Activated CD8-positive, alpha-beta T cell treated with anti-CD3 and anti-CD28 coated beads for 36 hours (primary cell): ENCODE measurements at regions not wholly inside any gene's neighbourhood (a gene's known extent, or its start where the extent isn't known, plus 50 kb on each side); places are given as distances from the start of the nearest gene placed in this dataset.
"Not testable (repeated sequence)": the region's sequence is repeated elsewhere in the genome, so short reads cannot be mapped to it uniquely, and the experiment has no call there.

ENCODE experiments used
- ATAC-seq: fragments of 200-7000 bp; cut with Tn5 transposase; one replicate; pipeline ENCODE4 v1.10.0; 2021; ENCODE audit warnings: mild to moderate bottlenecking, moderate library complexity
- CTCF ChIA-PET: fragments of 350-600 bp; sonication (Branson Sonifier 250); formaldehyde crosslinking; loops from one replicate; lab custom pipeline; 2021; ENCODE audit warnings: antibody characterized with exemption; lab: Charles Lee
- POLR2A ChIA-PET: fragments of 350-600 bp; sonication (Branson Sonifier 250); formaldehyde crosslinking; loops from one replicate; lab custom pipeline; 2021; ENCODE audit warnings: antibody characterized with exemption; lab: Charles Lee
- DNase-seq: peaks from one replicate; pipeline ENCODE4 v3.0.0-alpha.2; 2020
- H3K27ac Mint-ChIP-seq: one replicate; pipeline ENCODE4 v1.8.0; 2021; ENCODE audit warnings: mild to moderate bottlenecking, mixed read lengths
- H3K27me3 Mint-ChIP-seq: one replicate; pipeline ENCODE4 v1.8.0; 2021; ENCODE audit warnings: mixed read lengths
- H3K36me3 Mint-ChIP-seq: one replicate; pipeline ENCODE4 v1.8.0; 2021; ENCODE audit warnings: low read depth, mixed read lengths
- H3K4me1 Mint-ChIP-seq: one replicate; pipeline ENCODE4 v1.8.0; 2021; ENCODE audit warnings: low read depth, mixed read lengths
- H3K4me3 Mint-ChIP-seq: one replicate; pipeline ENCODE4 v1.8.0; 2021; ENCODE audit warnings: mild to moderate bottlenecking, moderate library complexity, mixed read lengths
- H3K9me3 Mint-ChIP-seq: one replicate; pipeline ENCODE4 v1.8.0; 2021; ENCODE audit warnings: mixed read lengths
- CTCF ChIP-seq: fragments of 200-600 bp; IDR thresholded peaks from one replicate; pipeline ENCODE4 v1.8.0; 2022; ENCODE audit warnings: antibody characterized with exemption, mild to moderate bottlenecking
- intact Hi-C: fragments of 100-400 bp; cut with micrococcal nuclease; formaldehyde crosslinking; loops from one replicate; pipeline ENCODE4 v1.10.0; 2022

GRCh38 chr18:73531601-73532000 lies 616.0 kb downstream of the FBXO15 start:
- H3K4me1 Mint-ChIP-seq = no peaks in the 10 kb centered on the region
- CTCF ChIA-PET = no interaction called here
- ATAC-seq (no peak), DNase-seq (no peak)
- TF ChIP-seq CTCF = no peak
- no peaks in the 10 kb centered on the region for H3K9me3 Mint-ChIP-seq
- no peak overlapping the region for H3K4me3 Mint-ChIP-seq
- no peak overlapping the region for H3K27ac Mint-ChIP-seq
- no peaks in the 10 kb centered on the region for H3K36me3 Mint-ChIP-seq
- H3K27me3 Mint-ChIP-seq = no peaks in the 10 kb centered on the region
- intact Hi-C loops = no loop called here
- POLR2A ChIA-PET = no interaction called here

- ATAC-seq = no peak
- intact Hi-C loops = no loop called here
- ChIA-PET POLR2A (no interaction called here), CTCF (no interaction called here)
- Mint-ChIP-seq H3K36me3 (no peaks in the 10 kb centered on the region), H3K27ac (no peak overlapping the region), H3K27me3 (no peaks in the 10 kb centered on the region), H3K9me3 (no peaks in the 10 kb centered on the region), H3K4me1 (no peaks in the 10 kb centered on the region), H3K4me3 (no peak overlapping the region)
- no peak for DNase-seq
- no peak for TF ChIP-seq CTCF
Measured at GRCh38 chr18:73528066-73528465, 619.6 kb downstream of the FBXO15 start.

- no peaks in the 10 kb centered on the region for H3K4me1 Mint-ChIP-seq
- CTCF ChIA-PET = no interaction called here
Measured at GRCh38 chr18:73520229-73520628, 627.4 kb downstream of the FBXO15 start.

GRCh38 chr18:73516056-73516455 lies 631.6 kb downstream of the FBXO15 start:
- H3K27me3 Mint-ChIP-seq, intact Hi-C loops, DNase-seq, ATAC-seq, H3K4me3 Mint-ChIP-seq, H3K9me3 Mint-ChIP-seq, H3K36me3 Mint-ChIP-seq, H3K4me1 Mint-ChIP-seq, H3K27ac Mint-ChIP-seq, POLR2A ChIA-PET, CTCF ChIA-PET: not testable (repeated sequence)

More at GRCh38 chr18:73520229-73520628, 627.4 kb downstream of the FBXO15 start:
- ATAC-seq = no peak
- Mint-ChIP-seq H3K4me3 (no peak overlapping the region), H3K27ac (no peak overlapping the region), H3K27me3 (no peaks in the 10 kb centered on the region), H3K9me3 (no peaks in the 10 kb centered on the region), H3K36me3 (peaks cover 2% of the 10 kb centered on the region)
- TF ChIP-seq CTCF = no peak
- POLR2A ChIA-PET = no interaction called here
- intact Hi-C loops = no loop called here
- DNase-seq = no peak

GRCh38 chr18:73514449-73514848 lies 633.2 kb downstream of the FBXO15 start:
- POLR2A ChIA-PET = no interaction called here
- Mint-ChIP-seq H3K27me3 (no peaks in the 10 kb centered on the region), H3K36me3 (no peaks in the 10 kb centered on the region), H3K4me3 (no peak overlapping the region), H3K27ac (no peak overlapping the region), H3K4me1 (no peaks in the 10 kb centered on the region), H3K9me3 (no peaks in the 10 kb centered on the region)
- intact Hi-C loops = no loop called here
- ATAC-seq (no peak), DNase-seq (no peak)
- CTCF ChIA-PET = interaction anchor here (0.6 kb wide), 1 partner anchor 341 kb away, joined by 3 read pairs; no protein-coding TSS in a partner anchor
- no peak for TF ChIP-seq CTCF
